ENCODE measurements at regions not wholly inside any gene's neighbourhood (a gene's known extent, or its start where the extent isn't known, plus 50 kb on each side); places are given as distances from the start of the nearest gene placed in this dataset.

- Histone ChIP-seq H3K4me1 (ENCODE audit: low read depth) (no peaks in the 10 kb centered on the region), H3K9me3 (no peaks in the 10 kb centered on the region), H3K4me3 (no peak overlapping the region), H3K36me3 (ENCODE audit: low read depth) (no peaks in the 10 kb centered on the region)
- intact Hi-C loops (cut with DNase I, micrococcal nuclease) = no loop called here
- TF ChIP-seq CTCF (IDR thresholded peaks at IDR 0.05) = no peak
- DNase-seq (no peak), ATAC-seq (no peak)
Measured at GRCh38 chr13:87206708-87207107, 464.5 kb upstream of the SLITRK5 start.

- intact Hi-C loops (cut with DNase I, micrococcal nuclease) = no loop called here
- ATAC-seq = no peak
- no peak for DNase-seq
- H3K4me3 ChIP-seq = no peak overlapping the region
- TF ChIP-seq CTCF (IDR thresholded peaks at IDR 0.05) = no peak
- no peaks in the 10 kb centered on the region for H3K4me1 ChIP-seq (ENCODE audit: low read depth)
- H3K36me3 ChIP-seq (ENCODE audit: low read depth) = no peaks in the 10 kb centered on the region
- H3K9me3 ChIP-seq = no peaks in the 10 kb centered on the region
Measured at GRCh38 chr13:87207280-87208003, 463.7 kb upstream of the SLITRK5 start.

- intact Hi-C loops (cut with DNase I, micrococcal nuclease) = no loop called here
Measured at GRCh38 chr13:87208636-87209035, 462.5 kb upstream of the SLITRK5 start.

GRCh38 chr13:87234981-87235380 lies 436.2 kb upstream of the SLITRK5 start:
- TF ChIP-seq CTCF (IDR thresholded peaks at IDR 0.05) = no peak
- H3K4me3 ChIP-seq = no peak overlapping the region
- no peaks in the 10 kb centered on the region for H3K36me3 ChIP-seq (ENCODE audit: low read depth)
- no peaks in the 10 kb centered on the region for H3K9me3 ChIP-seq
- DNase-seq = no peak
- ATAC-seq = no peak
- intact Hi-C loops (cut with DNase I, micrococcal nuclease) = no loop called here
- no peaks in the 10 kb centered on the region for H3K4me1 ChIP-seq (ENCODE audit: low read depth)

More at GRCh38 chr13:87208636-87209035, 462.5 kb upstream of the SLITRK5 start:
- ATAC-seq = no peak
- TF ChIP-seq CTCF (IDR thresholded peaks at IDR 0.05) = no peak
- H3K4me1 ChIP-seq (ENCODE audit: low read depth) = no peaks in the 10 kb centered on the region
- no peaks in the 10 kb centered on the region for H3K9me3 ChIP-seq
- H3K4me3 ChIP-seq = no peak overlapping the region
- no peaks in the 10 kb centered on the region for H3K36me3 ChIP-seq (ENCODE audit: low read depth)
- DNase-seq = no peak

- H3K4me1 ChIP-seq (ENCODE audit: low read depth) = no peaks in the 10 kb centered on the region
- H3K36me3 ChIP-seq (ENCODE audit: low read depth) = no peaks in the 10 kb centered on the region
- no peak overlapping the region for H3K4me3 ChIP-seq
- H3K9me3 ChIP-seq = no peaks in the 10 kb centered on the region
- intact Hi-C loops (cut with DNase I, micrococcal nuclease) = no loop called here
- DNase-seq = no peak
- no peak for TF ChIP-seq CTCF (IDR thresholded peaks at IDR 0.05)
- ATAC-seq = no peak
Measured at GRCh38 chr13:87235621-87236020, 435.6 kb upstream of the SLITRK5 start.

Measured in mucosa of descending colon (tissue), 3 donors.